Endodermal cell (in vitro differentiated cells): ENCODE measurements at regions not wholly inside any gene's neighbourhood (a gene's known extent, or its start where the extent isn't known, plus 50 kb on each side); places are given as distances from the start of the nearest gene placed in this dataset.

Source experiments
- DNase-seq: peaks from one replicate; pipeline ENCODE4 v3.0.0-alpha.2; 2017
- H3K27ac ChIP-seq: 2 replicates; pipeline ENCODE4 v1.5.1; 2013; ENCODE audit warnings: mild to moderate bottlenecking, low read depth, low read length, moderate library complexity
- H3K27me3 ChIP-seq: 2 replicates; pipeline ENCODE4 v1.6.1; 2013; ENCODE audit warnings: mild to moderate bottlenecking, low read length, moderate library complexity; ENCODE audit not compliant: insufficient read depth, control insufficient read depth, poor library complexity, severe bottlenecking
- H3K36me3 ChIP-seq: 2 replicates; pipeline ENCODE4 v1.7.0; 2013; ENCODE audit warnings: mild to moderate bottlenecking, low read length, moderate library complexity; ENCODE audit not compliant: control insufficient read depth, insufficient read depth
- H3K4me1 ChIP-seq: one replicate; pipeline ENCODE4 v1.7.0; 2013; ENCODE audit warnings: low read length; ENCODE audit not compliant: control insufficient read depth, insufficient read depth
- H3K4me3 ChIP-seq: 2 replicates; pipeline ENCODE4 v1.5.1; 2013; ENCODE audit warnings: mild to moderate bottlenecking, low read length, moderate library complexity
- H3K9ac ChIP-seq: 2 replicates; pipeline ENCODE4 v1.6.1; 2013; ENCODE audit warnings: mild to moderate bottlenecking, low read length, moderate library complexity; ENCODE audit not compliant: poor library complexity, severe bottlenecking; ENCODE audit errors: extremely low read depth
- H3K9me3 ChIP-seq: 2 replicates; pipeline ENCODE4 v1.6.1; 2013; ENCODE audit warnings: mild to moderate bottlenecking, low read length, moderate library complexity; ENCODE audit not compliant: control insufficient read depth
- H3K27ac Mint-ChIP-seq: 2 replicates; pipeline ENCODE4 v1.8.0; 2020; ENCODE audit warnings: mixed read lengths
- H3K27me3 Mint-ChIP-seq: 2 replicates; pipeline ENCODE4 v1.8.0; 2021; ENCODE audit warnings: mild to moderate bottlenecking, mixed read lengths; ENCODE audit not compliant: insufficient read depth
- H3K36me3 Mint-ChIP-seq: 2 replicates; pipeline ENCODE4 v1.8.0; 2020; ENCODE audit warnings: low read depth, mixed read lengths
- H3K4me1 Mint-ChIP-seq: 2 replicates; pipeline ENCODE4 v1.8.0; 2020; ENCODE audit warnings: mixed read lengths
- H3K4me3 Mint-ChIP-seq: 2 replicates; pipeline ENCODE4 v1.8.0; 2020; ENCODE audit warnings: mild to moderate bottlenecking, moderate library complexity, mixed read lengths
- H3K9me3 Mint-ChIP-seq: 2 replicates; pipeline ENCODE4 v1.8.0; 2020; ENCODE audit warnings: mild to moderate bottlenecking, mixed read lengths
- WGBS, 2 experiments: methylation state at CpG; one replicate each; pipeline versions ENCODE4 v1.1.5 to v1.1.7; 2013; ENCODE audit warnings: missing lambda C conversion rate in 2 of 2, mixed read lengths in 1 of 2; ENCODE audit not compliant: insufficient coverage in 1 of 2, insufficient read length in 1 of 2; 5-methylcytosine and 5-hydroxymethylcytosine counted together
- TF ChIP-seq, protein P1 (sequence below): fragments of 200-600 bp; sonication (generic); conservative IDR thresholded peaks from 2 replicates; pipeline ENCODE4 v1.5.0; 2021; ENCODE audit warnings: antibody characterized with exemption, mild to moderate bottlenecking

DNA sequence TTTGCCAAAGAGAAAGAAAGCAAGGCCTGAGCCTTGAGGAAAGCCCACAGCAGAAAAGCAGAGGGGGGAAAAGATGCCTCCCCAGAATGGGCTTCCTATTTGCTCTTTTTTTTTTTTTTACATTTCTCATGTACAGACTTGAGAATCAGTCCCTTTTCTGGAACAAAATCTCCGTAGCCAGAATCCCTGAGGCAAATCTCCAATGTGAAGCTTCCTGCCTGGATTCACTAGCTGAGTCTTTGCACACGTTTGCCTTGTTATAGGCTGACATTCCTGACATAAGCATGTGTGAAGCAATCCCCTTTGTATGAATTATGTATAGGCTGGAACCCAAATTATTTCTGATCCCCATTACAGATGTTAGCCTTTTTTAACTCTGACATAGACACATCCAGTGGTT is 52.2 kb upstream of the ACTL6A start:
- H3K27ac Mint-ChIP-seq: no peak overlapping the region
- no peak for DNase-seq
- Histone ChIP-seq H3K27me3 (peaks cover 74% of the 10 kb centered on the region), H3K4me3 (no peak overlapping the region), H3K4me1 (no peaks in the 10 kb centered on the region), H3K27ac (no peak overlapping the region), H3K36me3 (no peaks in the 10 kb centered on the region), H3K9me3 (peaks cover 5% of the 10 kb centered on the region), H3K9ac (no peak overlapping the region)
- H3K27me3 Mint-ChIP-seq: peaks cover 83% of the 10 kb centered on the region
- WGBS, 2 experiments: 92 to 100% methylated on average over 2 of the region's 2 CpGs
- no peaks in the 10 kb centered on the region for H3K36me3 Mint-ChIP-seq
- peaks cover 4% of the 10 kb centered on the region for H3K9me3 Mint-ChIP-seq
- H3K4me1 Mint-ChIP-seq: no peaks in the 10 kb centered on the region
- no peak overlapping the region for H3K4me3 Mint-ChIP-seq
- TF ChIP-seq, protein P1, sequence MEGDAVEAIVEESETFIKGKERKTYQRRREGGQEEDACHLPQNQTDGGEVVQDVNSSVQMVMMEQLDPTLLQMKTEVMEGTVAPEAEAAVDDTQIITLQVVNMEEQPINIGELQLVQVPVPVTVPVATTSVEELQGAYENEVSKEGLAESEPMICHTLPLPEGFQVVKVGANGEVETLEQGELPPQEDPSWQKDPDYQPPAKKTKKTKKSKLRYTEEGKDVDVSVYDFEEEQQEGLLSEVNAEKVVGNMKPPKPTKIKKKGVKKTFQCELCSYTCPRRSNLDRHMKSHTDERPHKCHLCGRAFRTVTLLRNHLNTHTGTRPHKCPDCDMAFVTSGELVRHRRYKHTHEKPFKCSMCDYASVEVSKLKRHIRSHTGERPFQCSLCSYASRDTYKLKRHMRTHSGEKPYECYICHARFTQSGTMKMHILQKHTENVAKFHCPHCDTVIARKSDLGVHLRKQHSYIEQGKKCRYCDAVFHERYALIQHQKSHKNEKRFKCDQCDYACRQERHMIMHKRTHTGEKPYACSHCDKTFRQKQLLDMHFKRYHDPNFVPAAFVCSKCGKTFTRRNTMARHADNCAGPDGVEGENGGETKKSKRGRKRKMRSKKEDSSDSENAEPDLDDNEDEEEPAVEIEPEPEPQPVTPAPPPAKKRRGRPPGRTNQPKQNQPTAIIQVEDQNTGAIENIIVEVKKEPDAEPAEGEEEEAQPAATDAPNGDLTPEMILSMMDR: no peak

DNA sequence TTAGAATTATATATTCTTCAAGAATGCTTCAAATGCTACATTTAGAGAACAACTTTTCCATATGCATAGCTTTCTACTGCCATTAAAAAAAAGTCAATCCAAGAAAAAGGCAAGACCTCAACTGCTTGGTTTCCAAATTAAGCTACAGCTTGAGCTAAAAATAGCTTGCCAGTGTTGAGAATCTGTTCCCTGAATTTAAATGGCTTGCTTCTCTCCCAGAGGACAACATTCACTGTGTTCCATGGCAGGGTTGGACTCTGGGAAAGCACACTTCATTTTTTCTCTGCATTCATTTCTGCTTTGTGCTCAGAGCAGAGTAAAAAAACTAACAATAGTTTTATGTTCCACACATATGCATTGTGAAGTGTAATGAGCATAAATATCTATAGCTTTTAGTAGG is 50.3 kb upstream of the ACTL6A start:
- Histone ChIP-seq H3K36me3 (no peaks in the 10 kb centered on the region), H3K27me3 (peaks cover 55% of the 10 kb centered on the region), H3K27ac (no peak overlapping the region), H3K9me3 (peaks cover 5% of the 10 kb centered on the region), H3K4me3 (no peak overlapping the region), H3K4me1 (no peaks in the 10 kb centered on the region), H3K9ac (no peak overlapping the region)
- Mint-ChIP-seq H3K9me3 (peaks cover 21% of the 10 kb centered on the region), H3K27me3 (peaks cover 76% of the 10 kb centered on the region), H3K36me3 (no peaks in the 10 kb centered on the region), H3K4me3 (no peak overlapping the region), H3K4me1 (no peaks in the 10 kb centered on the region), H3K27ac (no peak overlapping the region)
- DNase-seq: no peak
- TF ChIP-seq, protein P1: no peak
